Suprapubic skin (tissue), 4 donors: ENCODE measurements at regions not wholly inside any gene's neighbourhood (a gene's known extent, or its start where the extent isn't known, plus 50 kb on each side); places are given as distances from the start of the nearest gene placed in this dataset.
"Not testable (repeated sequence)": the region's sequence is repeated elsewhere in the genome, so short reads cannot be mapped to it uniquely, and the experiment has no call there.

Experiments used
- DNase-seq, 2 donors: peaks; one replicate each; pipeline ENCODE4 v3.0.0-alpha.2; 2019; ENCODE audit warnings: low spot score in 2 of 2
- H3K27ac ChIP-seq: fragments of 200-600 bp; sonication (generic); one replicate; pipeline ENCODE4 v1.5.1; 2019
- H3K27me3 ChIP-seq: fragments of 200-600 bp; sonication (generic); one replicate; pipeline ENCODE4 v1.5.1; 2019
- H3K36me3 ChIP-seq: fragments of 200-600 bp; sonication (generic); one replicate; pipeline ENCODE4 v1.5.1; 2019
- H3K4me1 ChIP-seq: fragments of 200-600 bp; sonication (generic); one replicate; pipeline ENCODE4 v1.5.1; 2019
- H3K4me3 ChIP-seq: fragments of 200-600 bp; sonication (generic); one replicate; pipeline ENCODE4 v1.5.1; 2019; ENCODE audit warnings: mild to moderate bottlenecking
- H3K9me3 ChIP-seq: fragments of 200-600 bp; sonication (generic); one replicate; pipeline ENCODE4 v1.5.1; 2019
- EP300 ChIP-seq: sonication (generic); formaldehyde crosslinking; IDR thresholded peaks from one replicate; pipeline ENCODE4 v1.6.1; 2017; ENCODE audit warnings: antibody characterized with exemption
- POLR2A ChIP-seq, 2 donors: fragments of 450-650 bp; IDR thresholded peaks; one replicate each; pipeline ENCODE4 v1.6.1; 2017; ENCODE audit warnings: antibody characterized with exemption in 2 of 2, mild to moderate bottlenecking in 2 of 2, moderate library complexity in 2 of 2
- POLR2AphosphoS5 ChIP-seq, 3 donors: sonication (generic); formaldehyde crosslinking; IDR thresholded peaks; one replicate each; pipeline ENCODE4 v1.6.1; 2017; ENCODE audit warnings: antibody characterized with exemption in 3 of 3
- WGBS: methylation state at CpG from one replicate; pipeline ENCODE4 v1.1.5; 2018; 5-methylcytosine and 5-hydroxymethylcytosine counted together
- TF ChIP-seq, protein P1 (sequence below), 2 donors: fragments of 200-600 bp in 1 of 2; fragments of 450-650 bp in 1 of 2; sonication (generic) in 1 of 2; IDR thresholded peaks; one replicate each; pipeline ENCODE4 v1.5.1; 2016 to 2019; ENCODE audit warnings: antibody characterized with exemption in 2 of 2, mild to moderate bottlenecking in 1 of 2, moderate library complexity in 1 of 2

DNA sequence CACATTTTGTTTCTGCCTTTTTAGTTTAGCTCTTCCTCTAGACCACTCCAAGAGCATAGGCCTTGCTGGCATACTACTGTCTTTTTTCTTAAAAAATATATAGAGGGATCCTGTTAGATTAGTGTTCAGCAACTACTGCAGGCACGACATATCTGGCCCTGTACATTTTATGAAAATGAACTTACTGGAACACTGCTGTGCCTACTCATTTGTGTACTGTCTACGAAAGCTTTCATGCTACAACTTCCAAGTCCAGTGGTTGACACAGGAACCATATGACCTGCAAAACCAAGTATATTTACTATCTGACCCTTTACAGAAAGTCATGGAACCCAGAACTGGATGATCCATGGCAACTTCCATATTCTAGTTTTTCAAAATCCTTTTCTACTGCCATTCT lies 66.6 kb upstream of the SPTLC3 start:
- Histone ChIP-seq H3K36me3 (no peaks in the 10 kb centered on the region), H3K27me3 (no peaks in the 10 kb centered on the region), H3K4me1 (no peaks in the 10 kb centered on the region), H3K9me3 (no peaks in the 10 kb centered on the region), H3K4me3 (no peak overlapping the region), H3K27ac (no peak overlapping the region)
- WGBS: 67% methylated on average over 2 of the region's 2 CpGs
- no peak for TF ChIP-seq EP300
- TF ChIP-seq POLR2A (IDR thresholded peaks at IDR 0.05): no peak
- no peak for TF ChIP-seq POLR2AphosphoS5 (IDR thresholded peaks at IDR 0.05)
- TF ChIP-seq, protein P1, sequence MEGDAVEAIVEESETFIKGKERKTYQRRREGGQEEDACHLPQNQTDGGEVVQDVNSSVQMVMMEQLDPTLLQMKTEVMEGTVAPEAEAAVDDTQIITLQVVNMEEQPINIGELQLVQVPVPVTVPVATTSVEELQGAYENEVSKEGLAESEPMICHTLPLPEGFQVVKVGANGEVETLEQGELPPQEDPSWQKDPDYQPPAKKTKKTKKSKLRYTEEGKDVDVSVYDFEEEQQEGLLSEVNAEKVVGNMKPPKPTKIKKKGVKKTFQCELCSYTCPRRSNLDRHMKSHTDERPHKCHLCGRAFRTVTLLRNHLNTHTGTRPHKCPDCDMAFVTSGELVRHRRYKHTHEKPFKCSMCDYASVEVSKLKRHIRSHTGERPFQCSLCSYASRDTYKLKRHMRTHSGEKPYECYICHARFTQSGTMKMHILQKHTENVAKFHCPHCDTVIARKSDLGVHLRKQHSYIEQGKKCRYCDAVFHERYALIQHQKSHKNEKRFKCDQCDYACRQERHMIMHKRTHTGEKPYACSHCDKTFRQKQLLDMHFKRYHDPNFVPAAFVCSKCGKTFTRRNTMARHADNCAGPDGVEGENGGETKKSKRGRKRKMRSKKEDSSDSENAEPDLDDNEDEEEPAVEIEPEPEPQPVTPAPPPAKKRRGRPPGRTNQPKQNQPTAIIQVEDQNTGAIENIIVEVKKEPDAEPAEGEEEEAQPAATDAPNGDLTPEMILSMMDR (IDR thresholded peaks at IDR 0.05): no peak
- no peak for DNase-seq

- Histone ChIP-seq H3K27me3 (no peaks in the 10 kb centered on the region), H3K9me3 (no peaks in the 10 kb centered on the region), H3K4me3 (no peak overlapping the region), H3K27ac (no peak overlapping the region), H3K4me1 (no peaks in the 10 kb centered on the region), H3K36me3 (no peaks in the 10 kb centered on the region)
- DNase-seq: no peak
- no peak for TF ChIP-seq POLR2AphosphoS5 (IDR thresholded peaks at IDR 0.05)
- TF ChIP-seq, protein P1 (IDR thresholded peaks at IDR 0.05): no peak
- no peak for TF ChIP-seq EP300
- TF ChIP-seq POLR2A (IDR thresholded peaks at IDR 0.05): no peak
These were observed 62.0 kb upstream of the SPTLC3 start for GRCh38 chr20:12946789-12947188.

- no peaks in the 10 kb centered on the region for H3K9me3 ChIP-seq
- 84% methylated on average over 3 of the region's 3 CpGs for WGBS
- no peaks in the 10 kb centered on the region for H3K36me3 ChIP-seq
- H3K4me3 ChIP-seq: no peak overlapping the region
- H3K27ac ChIP-seq: no peak overlapping the region
- DNase-seq: no peak
- H3K27me3 ChIP-seq: no peaks in the 10 kb centered on the region
- TF ChIP-seq POLR2AphosphoS5 (IDR thresholded peaks at IDR 0.05): no peak
- TF ChIP-seq POLR2A (IDR thresholded peaks at IDR 0.05): no peak
- TF ChIP-seq EP300: no peak
- TF ChIP-seq, protein P1 (IDR thresholded peaks at IDR 0.05): no peak
- no peaks in the 10 kb centered on the region for H3K4me1 ChIP-seq
These were observed 61.1 kb upstream of the SPTLC3 start for GRCh38 chr20:12947691-12948090.

- Histone ChIP-seq H3K27ac (no peak overlapping the region), H3K9me3 (no peaks in the 10 kb centered on the region), H3K36me3 (no peaks in the 10 kb centered on the region), H3K27me3 (no peaks in the 10 kb centered on the region), H3K4me1 (no peaks in the 10 kb centered on the region), H3K4me3 (no peak overlapping the region)
- DNase-seq: no peak
- TF ChIP-seq, protein P1 (IDR thresholded peaks at IDR 0.05): no peak
- no peak for TF ChIP-seq POLR2AphosphoS5 (IDR thresholded peaks at IDR 0.05)
- no peak for TF ChIP-seq EP300
- TF ChIP-seq POLR2A (IDR thresholded peaks at IDR 0.05): no peak
- 87% methylated on average over 4 of the region's 4 CpGs for WGBS
These were observed 59.3 kb upstream of the SPTLC3 start for GRCh38 chr20:12949429-12949980.

- H3K4me3 ChIP-seq, DNase-seq, H3K4me1 ChIP-seq, H3K27me3 ChIP-seq, H3K9me3 ChIP-seq, H3K36me3 ChIP-seq, H3K27ac ChIP-seq: not testable (repeated sequence)
These were observed 54.5 kb upstream of the SPTLC3 start for GRCh38 chr20:12954254-12954653.

DNA sequence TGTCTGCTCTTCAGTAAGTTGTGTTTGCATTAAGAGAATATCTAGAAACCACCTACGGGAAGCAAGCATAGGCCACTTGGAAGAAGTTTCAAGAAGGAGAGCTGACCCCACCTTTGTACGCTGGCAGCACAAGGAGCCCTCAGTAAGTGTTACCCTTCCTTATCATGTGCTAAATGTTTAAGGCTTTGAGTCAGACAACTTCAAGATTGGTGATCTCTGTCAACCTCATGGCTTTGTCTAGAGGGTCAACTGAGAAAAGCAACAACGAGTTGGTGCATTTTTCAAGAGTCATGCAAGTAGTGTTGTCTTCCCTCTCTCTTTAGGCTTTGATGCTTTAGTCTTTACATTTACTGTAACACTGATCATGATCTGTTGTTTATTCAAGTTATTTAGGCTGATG lies 53.2 kb upstream of the SPTLC3 start:
- Histone ChIP-seq H3K4me1 (no peaks in the 10 kb centered on the region), H3K9me3 (no peaks in the 10 kb centered on the region), H3K27me3 (no peaks in the 10 kb centered on the region), H3K36me3 (no peaks in the 10 kb centered on the region), H3K27ac (no peak overlapping the region), H3K4me3 (no peak overlapping the region)
- no peak for TF ChIP-seq POLR2A (IDR thresholded peaks at IDR 0.05)
- TF ChIP-seq POLR2AphosphoS5 (IDR thresholded peaks at IDR 0.05): no peak
- no peak for TF ChIP-seq EP300
- TF ChIP-seq, protein P1 (IDR thresholded peaks at IDR 0.05): no peak
- 91% methylated on average over 3 of the region's 3 CpGs for WGBS
- no peak for DNase-seq
